H1 (cell line): ENCODE measurements at regions not wholly inside any gene's neighbourhood (a gene's known extent, or its start where the extent isn't known, plus 50 kb on each side); places are given as distances from the start of the nearest gene placed in this dataset.

ENCODE experiments used
- CTCF ChIA-PET: fragments of 300-600 bp; sonication (Branson Sonifier 250); formaldehyde crosslinking; loops from one replicate; lab custom pipeline; 2021; ENCODE audit not compliant: partially characterized antibody; lab: Charles Lee
- POLR2A ChIA-PET: fragments of 300-600 bp; sonication (Branson Sonifier 250); formaldehyde crosslinking; loops from one replicate; lab custom pipeline; 2021; ENCODE audit warnings: inconsistent platforms; ENCODE audit not compliant: partially characterized antibody; lab: Charles Lee
- DNase-seq, 2 experiments: peaks; one replicate each; pipeline versions ENCODE4 v3.0.0 to v3.0.0-alpha.2; 2010 to 2022; ENCODE audit warnings: low spot score in 2 of 2, low read depth in 1 of 2, mixed read lengths in 1 of 2
- FAIRE-seq: peaks from 2 replicates; lab custom pipeline; 2011; peaks lifted over from hg19 to GRCh38; lab: Jason Lieb, UNC
- H2AFZ ChIP-seq: 2 replicates; pipeline ENCODE4 v1.8.1; 2012; ENCODE audit warnings: low read length, inconsistent platforms
- H2AK5ac ChIP-seq: 2 replicates; pipeline ENCODE4 v1.6.1; 2013; ENCODE audit warnings: low read depth, low read length
- H2BK120ac ChIP-seq: replicated peaks from 2 replicates; pipeline ENCODE3; 2013; ENCODE audit warnings: low read depth, low read length, inconsistent platforms
- H2BK12ac ChIP-seq: 2 replicates; pipeline ENCODE4 v1.6.1; 2013; ENCODE audit warnings: low read depth, low read length
- H2BK15ac ChIP-seq: 2 replicates; pipeline ENCODE4 v1.6.1; 2013; ENCODE audit warnings: low read length
- H2BK20ac ChIP-seq: 2 replicates; pipeline ENCODE4 v1.6.1; 2013; ENCODE audit warnings: low read length
- H2BK5ac ChIP-seq: 2 replicates; pipeline ENCODE4 v1.6.1; 2013; ENCODE audit warnings: low read depth, low read length
- H3K14ac ChIP-seq: 2 replicates; pipeline ENCODE4 v1.6.1; 2013; ENCODE audit warnings: inconsistent platforms; ENCODE audit not compliant: insufficient read length
- H3K18ac ChIP-seq: 2 replicates; pipeline ENCODE4 v1.6.1; 2013; ENCODE audit warnings: low read length; ENCODE audit errors: extremely low read depth
- H3K23ac ChIP-seq: 2 replicates; pipeline ENCODE4 v1.6.1; 2013; ENCODE audit warnings: inconsistent platforms; ENCODE audit not compliant: insufficient read length
- H3K23me2 ChIP-seq: 2 replicates; pipeline ENCODE4 v1.6.1; 2013; ENCODE audit warnings: low read depth, low read length
- H3K27ac ChIP-seq: 2 replicates; pipeline ENCODE4 v1.6.1; 2011; ENCODE audit warnings: low read depth, low read length, inconsistent platforms
- H3K27me3 ChIP-seq, 4 experiments: replicated peaks in 1 of 4; 1 replicate in 1 of 4; 2 replicates in 3 of 4; pipeline versions ENCODE4 v1.6.1 to v1.8.1; 2011 to 2013; ENCODE audit warnings: low read length in 3 of 4, mild to moderate bottlenecking in 3 of 4, inconsistent platforms in 2 of 4, mixed read lengths in 2 of 4, moderate library complexity in 1 of 4; ENCODE audit not compliant: control insufficient read depth in 3 of 4, insufficient read depth in 3 of 4; ENCODE audit errors: extremely low read depth in 1 of 4
- H3K36me3 ChIP-seq, 4 experiments: 2 replicates each; pipeline versions ENCODE4 v1.6.1 to v1.8.1; 2011 to 2013; ENCODE audit warnings: mild to moderate bottlenecking in 4 of 4, low read length in 3 of 4, moderate library complexity in 2 of 4, control low read depth in 1 of 4, inconsistent platforms in 1 of 4; ENCODE audit not compliant: insufficient read depth in 4 of 4, control insufficient read depth in 2 of 4
- H3K4ac ChIP-seq: replicated peaks from 2 replicates; pipeline ENCODE3; 2013; ENCODE audit warnings: low read length, low read depth, mixed read lengths, inconsistent platforms; ENCODE audit not compliant: insufficient read length
- H3K4me1 ChIP-seq, 4 experiments: replicated peaks in 1 of 4; 1 replicate in 1 of 4; 2 replicates in 3 of 4; pipeline versions ENCODE4 v1.6.1 to v1.8.1; 2011 to 2013; ENCODE audit warnings: low read length in 3 of 4, inconsistent platforms in 2 of 4, mixed read lengths in 1 of 4; ENCODE audit not compliant: insufficient read depth in 4 of 4, control insufficient read depth in 3 of 4
- H3K4me2 ChIP-seq, 2 experiments: 2 replicates each; pipeline versions ENCODE4 v1.6.1 to v1.8.1; 2011 to 2013; ENCODE audit warnings: low read depth in 2 of 2, low read length in 2 of 2, control low read depth in 1 of 2, inconsistent platforms in 1 of 2, mild to moderate bottlenecking in 1 of 2; ENCODE audit not compliant: insufficient read depth in 1 of 2
- H3K4me3 ChIP-seq, 4 experiments: fragments of 200-600, 300-600 bp in 1 of 4; sonication (generic), shearing (Covaris generic), sonication (Bioruptor Twin) in 1 of 4; 2 replicates each; pipeline versions ENCODE4 v1.5.1 to v1.8.1; 2011 to 2016; ENCODE audit warnings: low read length in 4 of 4, low read depth in 3 of 4, control low read depth in 2 of 4, inconsistent platforms in 2 of 4, mild to moderate bottlenecking in 2 of 4, mixed read lengths in 1 of 4, moderate library complexity in 1 of 4; ENCODE audit not compliant: insufficient read depth in 2 of 4; ENCODE audit errors: extremely low read depth in 1 of 4
- H3K56ac ChIP-seq: replicated peaks from 2 replicates; pipeline ENCODE3; 2013; ENCODE audit warnings: low read depth, mild to moderate bottlenecking, mixed read lengths, low read length, inconsistent platforms; ENCODE audit not compliant: insufficient read length
- H3K79me1 ChIP-seq: 2 replicates; pipeline ENCODE4 v1.6.1; 2013; ENCODE audit warnings: low read depth, low read length, control low read depth
- H3K79me2 ChIP-seq, 2 experiments: 2 replicates each; pipeline versions ENCODE4 v1.6.1 to v1.8.1; 2012 to 2013; ENCODE audit warnings: low read length in 2 of 2, mild to moderate bottlenecking in 2 of 2, inconsistent platforms in 1 of 2; ENCODE audit not compliant: insufficient read depth in 2 of 2, control insufficient read depth in 1 of 2
- H3K9ac ChIP-seq, 4 experiments: replicated peaks in 1 of 4; 1 replicate in 1 of 4; 2 replicates in 3 of 4; pipeline versions ENCODE4 v1.6.1 to v1.8.1; 2011 to 2013; ENCODE audit warnings: low read depth in 3 of 4, low read length in 3 of 4, control low read depth in 2 of 4, mild to moderate bottlenecking in 2 of 4, moderate library complexity in 2 of 4, inconsistent platforms in 1 of 4; ENCODE audit errors: extremely low read depth in 1 of 4
- H3K9me3 ChIP-seq, 2 experiments: 2 replicates each; pipeline versions ENCODE4 v1.6.1 to v1.8.1; 2012 to 2013; ENCODE audit warnings: mild to moderate bottlenecking in 2 of 2, moderate library complexity in 2 of 2, control low read depth in 1 of 2, inconsistent platforms in 1 of 2, low read depth in 1 of 2, low read length in 1 of 2, mixed read lengths in 1 of 2; ENCODE audit not compliant: insufficient read depth in 2 of 2
- H4K20me1 ChIP-seq, 2 experiments: replicated peaks in 1 of 2; 2 replicates each; pipeline versions ENCODE3 to v1.8.1; 2011 to 2013; ENCODE audit warnings: inconsistent platforms in 2 of 2, low read length in 2 of 2, mild to moderate bottlenecking in 1 of 2; ENCODE audit not compliant: insufficient read depth in 2 of 2, control insufficient read depth in 1 of 2
- H4K5ac ChIP-seq: 2 replicates; pipeline ENCODE4 v1.6.1; 2013; ENCODE audit warnings: low read length, low read depth, mixed read lengths, inconsistent platforms; ENCODE audit not compliant: insufficient read length
- H4K8ac ChIP-seq: 2 replicates; pipeline ENCODE4 v1.8.0; 2013; ENCODE audit warnings: mild to moderate bottlenecking, moderate library complexity, low read length, inconsistent platforms; ENCODE audit not compliant: insufficient read depth; ENCODE audit errors: extremely low read depth
- H4K91ac ChIP-seq: replicated peaks from 2 replicates; pipeline ENCODE3; 2013; ENCODE audit warnings: low read length, mixed read lengths, inconsistent platforms; ENCODE audit not compliant: insufficient read length
- BCL11A ChIP-seq, 2 experiments: IDR thresholded peaks; one replicate each; pipeline ENCODE4 v1.6.1; 2011; ENCODE audit warnings: low read depth in 2 of 2, low read length in 2 of 2, mild to moderate bottlenecking in 2 of 2
- BRCA1 ChIP-seq: IDR thresholded peaks from 2 replicates; pipeline ENCODE4 v1.6.1; 2012; ENCODE audit warnings: low read depth, low read length, improper control_type of control experiment
- CBX5 ChIP-seq: fragments of 300-800, 300-1000 bp; sonication (generic); IDR thresholded peaks from 2 replicates; pipeline ENCODE4 v1.7.1; 2016; ENCODE audit warnings: antibody characterized with exemption, low read length, low read depth
- KDM1A ChIP-seq: fragments of 200-600, 300-600 bp; sonication (generic); IDR thresholded peaks from 2 replicates; pipeline ENCODE4 v1.7.1; 2016; ENCODE audit warnings: mild to moderate bottlenecking, low read length, borderline replicate concordance
- KDM4A ChIP-seq: IDR thresholded peaks from one replicate; pipeline ENCODE4 v1.7.1; 2012; ENCODE audit warnings: low read depth, mild to moderate bottlenecking, moderate library complexity, low read length, inconsistent platforms; ENCODE audit not compliant: severe bottlenecking
- MAFK ChIP-seq: IDR thresholded peaks from 2 replicates; pipeline ENCODE4 v1.6.1; 2012; ENCODE audit warnings: low read depth, mild to moderate bottlenecking, improper control_type of control experiment, low read length
- PHF8 ChIP-seq: fragments of 200-600 bp; sonication (generic); conservative IDR thresholded peaks from 2 replicates; pipeline ENCODE4 v1.7.1; 2012; ENCODE audit warnings: low read depth, mild to moderate bottlenecking, inconsistent platforms, low read length, moderate library complexity
- RXRA ChIP-seq: IDR thresholded peaks from 2 replicates; pipeline ENCODE4 v1.6.1; 2011; ENCODE audit warnings: low read depth, mild to moderate bottlenecking, low read length, moderate library complexity; ENCODE audit not compliant: insufficient read depth
- SIN3A ChIP-seq, 2 experiments: IDR thresholded peaks in 1 of 2; conservative IDR thresholded peaks in 1 of 2; 2 replicates each; pipeline ENCODE4 v1.6.1; 2011 to 2012; ENCODE audit warnings: low read length in 2 of 2, improper control_type of control experiment in 1 of 2, low read depth in 1 of 2, mild to moderate bottlenecking in 1 of 2
- TAF1 ChIP-seq: IDR thresholded peaks from 2 replicates; pipeline ENCODE4 v1.6.1; 2011; ENCODE audit warnings: mild to moderate bottlenecking, low read depth, low read length
- TCF12 ChIP-seq: IDR thresholded peaks from 2 replicates; pipeline ENCODE4 v1.6.1; 2011; ENCODE audit warnings: low read depth, mild to moderate bottlenecking, low read length
- TEAD4 ChIP-seq: IDR thresholded peaks from 2 replicates; pipeline ENCODE4 v1.6.1; 2012; ENCODE audit warnings: low read depth, low read length, inconsistent platforms, mixed read lengths
- WGBS, 2 experiments: shearing (Covaris generic) in 1 of 2; methylation state at CpG; one replicate each; pipeline versions ENCODE4 v1.1.6 to v1.1.7; 2013 to 2015; ENCODE audit warnings: low lambda C conversion rate in 2 of 2, mixed read lengths in 2 of 2, inconsistent platforms in 1 of 2, low coverage in 1 of 2, missing lambda C conversion rate in 1 of 2; ENCODE audit not compliant: insufficient replicate concordance in 2 of 2, insufficient coverage in 1 of 2, insufficient read length in 1 of 2; ENCODE audit errors: extremely low coverage in 1 of 2, missing lambda C conversion rate in 1 of 2; 5-methylcytosine and 5-hydroxymethylcytosine counted together

DNA sequence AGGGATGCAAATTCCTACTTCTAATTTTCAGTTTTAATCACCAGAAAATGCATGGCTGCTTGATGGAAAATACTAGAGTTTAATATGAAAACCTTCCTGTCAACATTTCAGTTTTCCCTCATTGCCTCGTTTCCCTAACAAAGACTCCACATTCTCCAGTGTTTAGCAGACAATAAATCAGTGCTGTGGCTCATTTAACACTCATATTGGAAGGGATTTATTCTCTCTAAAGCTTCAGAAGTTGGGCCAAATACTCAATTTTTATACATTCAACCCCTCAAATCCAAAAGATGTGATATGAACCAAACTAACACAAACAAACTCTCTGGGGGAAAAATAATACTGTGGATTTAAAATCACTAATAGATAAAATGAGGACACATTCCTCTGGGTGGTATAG lies 482.5 kb downstream of the FLRT2 start:
- H4K8ac ChIP-seq, result no peak overlapping the region
- H3K18ac ChIP-seq, result no peak overlapping the region
- H3K4me3 ChIP-seq, result no peak overlapping the region
- no peaks in the 10 kb centered on the region for H3K79me2 ChIP-seq
- no peak overlapping the region for H2BK120ac ChIP-seq
- H3K4me2 ChIP-seq, result no peak overlapping the region
- H3K27me3 ChIP-seq, result no peaks in the 10 kb centered on the region
- no peak overlapping the region for H3K4ac ChIP-seq
- no peaks in the 10 kb centered on the region for H3K23me2 ChIP-seq
- peaks cover 0 to 2% (median 1%) of the 10 kb centered on the region in 4 experiments; a peak in 2 of 7 replicates for H3K4me1 ChIP-seq
- H2BK15ac ChIP-seq, result no peak overlapping the region
- H3K27ac ChIP-seq, result no peak overlapping the region
- H4K20me1 ChIP-seq, result no peaks in the 10 kb centered on the region
- TF ChIP-seq CBX5 (no peak), BCL11A (IDR thresholded peaks at IDR 0.05; ENCODE audit: low read depth in 2 of 2, low read length in 2 of 2) (no peak), SIN3A (conservative IDR thresholded peaks at IDR 0.05 in 1 of 2, IDR thresholded peaks at IDR 0.05 in 1 of 2; ENCODE audit: low read depth in 1 of 2, low read length in 2 of 2) (no peak), TEAD4 (no peak), KDM1A (no peak), PHF8 (no peak), BRCA1 (no peak), TCF12 (no peak), KDM4A (no peak), MAFK (no peak), TAF1 (no peak), RXRA (no peak)
- TF ChIP-seq, all 59 proteins: peak for 0
- ChIA-PET POLR2A (no interaction called here), CTCF (interaction anchor here (0.9 to 1.2 kb wide), 2 partner anchors 43 to 45 kb away, joined by 5 read pairs; no protein-coding TSS in a partner anchor)
- Histone ChIP-seq H4K91ac (no peak overlapping the region), H2AK5ac (no peak overlapping the region), H4K5ac (no peak overlapping the region), H3K14ac (no peak overlapping the region), H3K79me1 (no peaks in the 10 kb centered on the region), H3K23ac (no peak overlapping the region), H2BK20ac (no peak overlapping the region), H2AFZ (no peak overlapping the region), H3K36me3 (no peaks in the 10 kb centered on the region), H3K9me3 (no peaks in the 10 kb centered on the region), H3K9ac (peak overlapping the region in 1 of 4 experiments; percentile 34; a peak in 1 of 7 replicates), H2BK5ac (no peak overlapping the region), H3K56ac (no peak overlapping the region), H2BK12ac (no peak overlapping the region)
- DNase-seq, result no peak
- FAIRE-seq, result no peak
- 79% methylated on average over 1 of the region's 1 CpG; no CpG with 5 or more reads in 1 of the 2 experiments for WGBS, 2 experiments
